ENCODE measurements at regions not wholly inside any gene's neighbourhood (a gene's known extent, or its start where the extent isn't known, plus 50 kb on each side); places are given as distances from the start of the nearest gene placed in this dataset.

GRCh38 chr2:126836761-126837679 lies 61.7 kb upstream of the TEX51 start:
- TF ChIP-seq, protein P1, sequence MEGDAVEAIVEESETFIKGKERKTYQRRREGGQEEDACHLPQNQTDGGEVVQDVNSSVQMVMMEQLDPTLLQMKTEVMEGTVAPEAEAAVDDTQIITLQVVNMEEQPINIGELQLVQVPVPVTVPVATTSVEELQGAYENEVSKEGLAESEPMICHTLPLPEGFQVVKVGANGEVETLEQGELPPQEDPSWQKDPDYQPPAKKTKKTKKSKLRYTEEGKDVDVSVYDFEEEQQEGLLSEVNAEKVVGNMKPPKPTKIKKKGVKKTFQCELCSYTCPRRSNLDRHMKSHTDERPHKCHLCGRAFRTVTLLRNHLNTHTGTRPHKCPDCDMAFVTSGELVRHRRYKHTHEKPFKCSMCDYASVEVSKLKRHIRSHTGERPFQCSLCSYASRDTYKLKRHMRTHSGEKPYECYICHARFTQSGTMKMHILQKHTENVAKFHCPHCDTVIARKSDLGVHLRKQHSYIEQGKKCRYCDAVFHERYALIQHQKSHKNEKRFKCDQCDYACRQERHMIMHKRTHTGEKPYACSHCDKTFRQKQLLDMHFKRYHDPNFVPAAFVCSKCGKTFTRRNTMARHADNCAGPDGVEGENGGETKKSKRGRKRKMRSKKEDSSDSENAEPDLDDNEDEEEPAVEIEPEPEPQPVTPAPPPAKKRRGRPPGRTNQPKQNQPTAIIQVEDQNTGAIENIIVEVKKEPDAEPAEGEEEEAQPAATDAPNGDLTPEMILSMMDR (IDR thresholded peaks at IDR 0.05; ENCODE audit: control extremely low read depth, extremely low read depth): no peak
- DNase-seq (no peak), ATAC-seq (ENCODE audit: insufficient read depth, low FRiP score) (no peak)
- H3K27ac ChIP-seq (ENCODE audit: low read depth in 1 of 2, low read length in 1 of 2): no peak overlapping the region
- no peaks in the 10 kb centered on the region for H3K27me3 ChIP-seq (ENCODE audit: control insufficient read depth in 3 of 3, insufficient read depth in 3 of 3, low read length in 2 of 3)
- no peaks in the 10 kb centered on the region for H3K36me3 ChIP-seq (ENCODE audit: control insufficient read depth in 4 of 4, insufficient read depth in 4 of 4, low read length in 4 of 4)
- WGBS, 2 donors: 90 to 96% methylated on average over 20 of the region's 20 CpGs
- no peaks in the 10 kb centered on the region for H3K4me1 ChIP-seq (ENCODE audit: control insufficient read depth in 5 of 5, insufficient read depth in 5 of 5, low read length in 5 of 5)
- H3K9me3 ChIP-seq (ENCODE audit: control insufficient read depth in 4 of 4, insufficient read depth in 3 of 4, low read length in 3 of 4): peaks cover 0 to 5% (median 0%) of the 10 kb centered on the region in 4 donors
- H3K9ac ChIP-seq (ENCODE audit: insufficient read depth in 1 of 2, low read length in 2 of 2): no peak overlapping the region
- no peak overlapping the region for H3K4me3 ChIP-seq

- Histone ChIP-seq H3K9ac (ENCODE audit: insufficient read depth in 1 of 2, low read length in 2 of 2) (no peak overlapping the region), H3K4me3 (no peak overlapping the region), H3K9me3 (ENCODE audit: control insufficient read depth in 4 of 4, insufficient read depth in 3 of 4, low read length in 3 of 4) (peaks cover 0 to 5% (median 0%) of the 10 kb centered on the region in 4 donors), H3K4me1 (ENCODE audit: control insufficient read depth in 5 of 5, insufficient read depth in 5 of 5, low read length in 5 of 5) (no peaks in the 10 kb centered on the region), H3K36me3 (ENCODE audit: control insufficient read depth in 4 of 4, insufficient read depth in 4 of 4, low read length in 4 of 4) (no peaks in the 10 kb centered on the region), H3K27me3 (ENCODE audit: control insufficient read depth in 3 of 3, insufficient read depth in 3 of 3, low read length in 2 of 3) (no peaks in the 10 kb centered on the region), H3K27ac (ENCODE audit: low read depth in 1 of 2, low read length in 1 of 2) (no peak overlapping the region)
- WGBS, 2 donors: 68 to 78% methylated on average over 11 of the region's 11 CpGs
- TF ChIP-seq, protein P1 (IDR thresholded peaks at IDR 0.05; ENCODE audit: control extremely low read depth, extremely low read depth): no peak
- ATAC-seq (ENCODE audit: insufficient read depth, low FRiP score): no peak
- no peak for DNase-seq
Measured at GRCh38 chr2:126837966-126838715, 60.5 kb upstream of the TEX51 start.

GRCh38 chr2:126838716-126838985 lies 60.0 kb upstream of the TEX51 start:
- 27 to 32% methylated on average over 3 of the region's 3 CpGs for WGBS, 2 donors
- Histone ChIP-seq H3K36me3 (ENCODE audit: control insufficient read depth in 4 of 4, insufficient read depth in 4 of 4, low read length in 4 of 4) (no peaks in the 10 kb centered on the region), H3K27me3 (ENCODE audit: control insufficient read depth in 3 of 3, insufficient read depth in 3 of 3, low read length in 2 of 3) (no peaks in the 10 kb centered on the region), H3K4me3 (no peak overlapping the region), H3K9me3 (ENCODE audit: control insufficient read depth in 4 of 4, insufficient read depth in 3 of 4, low read length in 3 of 4) (peaks cover 0 to 5% (median 0%) of the 10 kb centered on the region in 4 donors), H3K9ac (ENCODE audit: insufficient read depth in 1 of 2, low read length in 2 of 2) (no peak overlapping the region), H3K4me1 (ENCODE audit: control insufficient read depth in 5 of 5, insufficient read depth in 5 of 5, low read length in 5 of 5) (no peaks in the 10 kb centered on the region), H3K27ac (ENCODE audit: low read depth in 1 of 2, low read length in 1 of 2) (no peak overlapping the region)
- DNase-seq (no peak), ATAC-seq (ENCODE audit: insufficient read depth, low FRiP score) (no peak)
- TF ChIP-seq, protein P1 (IDR thresholded peaks at IDR 0.05; ENCODE audit: control extremely low read depth, extremely low read depth): no peak

Measured in lung (tissue), 11 donors.